Suppressor macrophage treated with lipopolysaccharide for 4 hours (primary cell): ENCODE measurements at regions not wholly inside any gene's neighbourhood (a gene's known extent, or its start where the extent isn't known, plus 50 kb on each side); places are given as distances from the start of the nearest gene placed in this dataset.
A peak's percentile ranks its signal among the peaks of the same experiment; 100 is the strongest.

Experiments
- DNase-seq: peaks from one replicate; pipeline ENCODE4 v3.0.0-alpha.2; 2020

DNA sequence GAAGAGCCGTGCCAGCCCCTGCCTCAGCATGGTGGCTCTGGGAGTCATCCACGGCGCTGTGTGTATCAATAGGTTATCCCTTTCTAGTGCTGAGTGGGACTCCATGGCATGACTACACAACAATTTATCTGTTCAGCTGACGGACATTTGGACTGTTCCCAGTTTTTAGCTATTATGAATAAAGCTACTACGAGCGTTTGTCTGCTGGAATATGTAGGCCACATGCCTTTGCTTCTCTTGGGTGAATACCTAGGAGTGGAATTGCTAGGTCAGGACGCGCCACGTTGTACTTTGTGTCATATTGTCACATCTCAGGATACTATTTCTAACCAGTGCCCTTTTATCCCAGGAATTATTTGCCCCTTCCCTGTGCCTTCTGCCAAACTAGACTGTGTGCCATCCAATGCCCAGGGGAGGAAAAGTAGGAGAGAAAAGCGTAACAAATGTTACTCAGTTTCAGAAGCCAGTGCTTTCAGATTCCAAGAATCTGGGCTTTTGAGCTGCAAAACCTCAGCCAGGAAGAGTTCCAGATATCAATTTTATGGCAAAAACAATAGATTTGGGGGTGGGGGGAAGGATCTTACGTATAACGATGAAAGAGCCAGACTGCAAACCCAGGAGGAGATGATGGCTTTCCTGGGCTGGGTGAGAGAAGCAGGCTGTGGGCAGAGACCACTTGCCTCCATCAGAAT lies 62.5 kb upstream of the NCOR2 start:
- DNase-seq: no peak

DNA sequence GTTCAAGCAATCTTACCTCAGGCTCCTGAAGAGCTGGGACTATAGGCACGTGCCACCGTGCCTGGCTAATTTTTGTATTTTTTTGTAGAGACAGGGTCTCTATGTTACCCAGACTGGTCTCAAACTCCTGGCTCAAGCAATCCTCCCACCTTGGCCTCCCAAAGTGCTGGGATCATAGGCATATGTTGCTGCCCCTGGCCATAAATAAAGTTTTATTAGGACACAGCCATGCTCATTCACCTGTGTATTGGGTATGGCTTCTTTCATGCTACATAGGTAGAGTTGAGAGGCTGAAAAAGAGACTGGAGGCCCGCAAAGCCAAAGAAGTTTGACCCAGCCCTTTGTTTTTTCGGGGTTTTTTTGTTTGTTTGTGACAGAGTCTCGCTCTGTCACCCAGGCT lies 61.7 kb upstream of the NCOR2 start:
- no peak for DNase-seq

DNA sequence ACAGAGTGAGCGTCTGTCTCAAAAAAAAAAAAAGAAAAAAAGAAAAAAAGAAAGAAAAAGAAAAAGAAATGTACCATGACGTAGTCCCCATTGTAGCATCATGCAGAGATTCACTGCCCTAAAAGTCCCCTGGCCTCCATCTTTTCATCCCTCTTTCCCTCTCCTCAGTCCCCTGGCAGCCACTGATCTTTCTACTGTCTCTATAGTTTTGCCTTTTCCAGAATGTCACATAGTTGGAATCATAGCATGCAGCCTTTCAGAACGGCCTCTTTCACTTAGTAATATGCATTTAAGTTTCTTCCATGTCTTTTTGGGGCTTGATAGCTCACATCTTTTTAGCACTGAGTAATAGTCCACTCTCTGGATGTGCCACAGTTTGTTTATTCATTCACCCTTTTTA lies 60.5 kb upstream of the NCOR2 start:
- DNase-seq: no peak

DNA sequence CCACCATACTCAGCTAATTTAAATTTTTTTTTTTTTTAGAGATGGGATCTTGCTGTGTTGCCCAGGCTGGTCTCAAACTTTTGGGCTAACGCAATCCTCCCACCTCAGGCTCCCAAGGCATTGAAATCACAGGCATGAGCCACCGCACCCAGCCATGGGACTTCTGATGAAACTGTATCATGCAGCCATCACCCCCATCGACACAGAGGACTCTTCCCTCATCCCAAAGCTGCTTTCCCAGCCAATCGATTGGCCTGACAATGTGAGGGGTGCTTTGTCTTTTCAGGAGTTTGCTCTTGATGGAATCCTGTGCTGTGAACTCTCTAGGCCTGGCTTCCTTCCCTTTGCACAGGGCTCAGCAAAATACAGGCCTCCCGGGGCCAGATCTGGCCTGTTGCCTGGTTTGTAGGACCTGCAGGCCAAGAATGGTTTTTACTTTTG lies 59.6 kb upstream of the NCOR2 start:
- DNase-seq: peak; percentile 53

DNA sequence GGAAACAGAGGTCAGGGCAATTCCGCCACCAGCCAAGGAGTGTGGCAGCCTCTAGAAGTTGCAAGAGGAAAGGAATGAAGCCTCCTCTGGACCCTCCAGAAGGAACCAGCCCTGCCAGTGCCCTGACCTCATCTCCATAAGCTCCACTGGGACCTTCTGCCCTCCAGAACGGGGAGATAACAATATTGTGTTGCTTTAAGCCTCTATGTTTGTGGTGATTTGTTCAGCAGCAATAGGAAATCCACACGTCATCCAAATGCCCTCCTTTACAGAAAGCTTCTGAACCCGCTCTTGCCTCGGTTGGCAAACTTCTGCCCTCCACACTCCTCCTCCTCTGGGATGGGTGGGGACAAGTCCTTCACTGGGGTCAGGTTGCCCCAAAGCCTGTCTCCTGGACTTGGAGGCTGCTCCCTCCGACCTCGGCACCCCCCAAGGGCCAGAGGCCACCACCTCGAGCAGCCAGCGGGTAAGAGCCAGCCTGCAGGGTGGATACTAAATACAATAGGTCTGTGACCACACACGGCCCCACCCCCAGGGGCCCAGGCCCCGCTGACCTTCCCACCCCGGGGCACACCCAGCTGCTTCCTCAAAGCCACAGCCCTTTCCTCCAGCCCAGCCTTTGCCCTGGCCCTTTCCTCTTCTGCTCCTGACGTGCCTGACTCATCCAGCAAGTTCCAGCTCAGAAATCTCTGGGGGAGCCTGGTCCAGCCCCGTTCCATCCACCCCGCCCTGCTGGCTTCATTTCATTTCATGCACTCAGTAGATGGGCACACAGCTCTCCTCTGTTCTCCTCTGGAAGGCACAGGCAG lies 58.7 kb upstream of the NCOR2 start:
- peak; percentile 92 for DNase-seq

DNA sequence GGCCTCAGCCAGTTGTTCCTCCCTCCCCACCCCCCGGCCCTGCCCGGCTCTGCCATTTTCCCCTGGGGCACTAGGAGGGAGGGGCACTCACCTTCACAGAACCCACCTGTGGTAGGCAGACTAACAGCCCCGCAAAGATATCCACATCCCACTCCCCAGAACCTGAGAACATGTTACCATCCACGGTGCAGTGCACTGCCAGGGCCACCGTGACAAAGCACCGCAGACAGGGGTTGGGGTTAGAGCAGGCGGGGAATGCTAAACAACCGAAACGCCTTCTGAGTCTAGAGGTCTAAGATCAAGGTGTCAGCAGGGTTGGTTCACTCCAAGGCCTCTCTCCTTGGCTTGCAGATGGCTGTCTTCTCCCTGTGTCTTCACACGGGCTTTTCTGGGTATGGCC lies 57.4 kb upstream of the NCOR2 start:
- no peak for DNase-seq

DNA sequence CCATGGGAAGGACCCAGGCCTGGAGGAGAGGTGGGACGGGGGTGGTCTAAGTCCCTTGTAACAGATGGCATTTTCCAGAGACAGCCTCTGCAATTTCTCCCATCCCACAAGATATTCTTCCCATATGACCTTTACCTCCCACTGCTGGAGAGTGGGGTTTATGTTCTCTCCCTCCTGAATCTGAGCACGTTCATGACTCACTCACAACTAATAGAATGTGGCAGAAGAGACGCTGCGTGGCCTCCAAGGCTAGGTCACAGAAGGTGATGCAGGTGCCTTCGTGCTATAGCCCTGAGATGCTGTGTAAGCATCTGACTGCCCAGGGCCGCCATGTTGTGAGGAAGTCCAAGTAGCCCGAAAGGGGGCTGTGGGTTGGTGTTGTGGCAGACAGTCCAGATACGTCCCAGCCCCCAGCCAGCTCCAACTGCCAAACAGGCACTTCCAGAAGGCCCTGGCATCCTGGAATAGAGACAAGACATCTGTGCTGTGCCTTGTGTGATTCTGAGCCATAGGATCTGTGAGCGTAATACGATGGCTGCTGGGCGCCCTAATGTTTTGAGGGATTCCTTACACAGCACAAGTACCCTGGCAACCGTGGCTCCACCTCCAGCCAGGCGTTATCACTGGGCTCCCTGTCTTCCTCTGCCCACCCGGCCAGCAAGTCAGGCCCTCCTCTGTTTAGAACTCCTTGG lies 56.1 kb upstream of the NCOR2 start:
- no peak for DNase-seq

DNA sequence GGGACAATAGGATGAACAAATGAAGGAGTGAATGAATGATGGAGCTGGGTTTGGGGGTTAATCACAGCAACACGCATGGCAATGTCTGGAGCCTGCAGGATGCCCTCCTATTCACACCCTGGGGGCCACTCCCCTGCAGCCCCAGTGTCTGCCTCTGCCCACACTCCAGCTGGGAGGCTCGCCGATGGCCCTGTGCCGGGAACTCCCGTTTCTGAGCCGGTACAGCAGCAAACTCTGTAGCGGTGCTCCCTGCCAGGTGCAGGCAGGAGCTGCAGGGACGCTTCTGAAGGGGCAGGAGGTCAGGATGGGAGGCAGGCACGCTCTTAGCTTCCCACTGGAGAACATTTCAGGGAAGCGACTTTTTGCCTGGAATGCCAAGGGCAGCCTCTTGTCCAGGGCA lies 55.4 kb upstream of the NCOR2 start:
- no peak for DNase-seq

DNA sequence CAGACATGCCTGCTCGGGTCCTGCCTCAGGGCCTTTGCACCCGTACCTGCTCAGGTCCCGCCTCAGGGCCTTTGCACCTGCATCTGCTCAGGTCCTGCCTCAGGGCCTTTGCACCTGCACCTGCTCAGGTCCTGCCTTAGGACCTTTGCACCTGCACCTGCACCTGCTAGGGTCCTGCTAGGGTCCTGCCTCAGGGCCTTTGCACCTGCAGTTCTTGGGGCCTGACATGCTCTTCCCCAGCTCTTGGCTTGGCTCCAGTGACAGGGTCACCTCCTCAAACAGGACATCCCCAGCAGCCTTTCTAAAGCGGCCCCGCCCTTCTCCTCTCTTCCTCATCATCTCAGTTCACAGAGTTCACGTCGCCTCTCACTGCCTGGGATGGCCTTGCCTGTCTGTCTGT lies 54.9 kb upstream of the NCOR2 start:
- peak; percentile 15 for DNase-seq

DNA sequence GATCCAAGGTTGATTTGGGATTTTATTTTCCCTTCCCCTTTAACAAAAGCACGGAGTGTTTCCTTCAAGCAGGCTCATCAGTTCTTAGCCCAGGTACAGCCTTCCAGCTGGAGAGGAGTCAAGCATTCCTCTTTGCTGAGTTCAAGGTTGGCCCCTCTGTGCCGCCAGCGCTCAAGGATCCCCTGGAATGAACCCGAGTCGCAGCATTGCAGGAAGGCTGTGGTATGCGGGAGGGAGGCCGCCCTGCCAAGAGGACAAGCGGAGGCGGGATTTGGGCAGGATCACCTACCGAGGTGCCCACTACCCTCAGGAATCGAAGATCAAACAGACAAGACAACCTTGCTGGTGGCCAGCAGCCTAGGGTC lies 53.9 kb upstream of the NCOR2 start:
- DNase-seq: no peak

DNA sequence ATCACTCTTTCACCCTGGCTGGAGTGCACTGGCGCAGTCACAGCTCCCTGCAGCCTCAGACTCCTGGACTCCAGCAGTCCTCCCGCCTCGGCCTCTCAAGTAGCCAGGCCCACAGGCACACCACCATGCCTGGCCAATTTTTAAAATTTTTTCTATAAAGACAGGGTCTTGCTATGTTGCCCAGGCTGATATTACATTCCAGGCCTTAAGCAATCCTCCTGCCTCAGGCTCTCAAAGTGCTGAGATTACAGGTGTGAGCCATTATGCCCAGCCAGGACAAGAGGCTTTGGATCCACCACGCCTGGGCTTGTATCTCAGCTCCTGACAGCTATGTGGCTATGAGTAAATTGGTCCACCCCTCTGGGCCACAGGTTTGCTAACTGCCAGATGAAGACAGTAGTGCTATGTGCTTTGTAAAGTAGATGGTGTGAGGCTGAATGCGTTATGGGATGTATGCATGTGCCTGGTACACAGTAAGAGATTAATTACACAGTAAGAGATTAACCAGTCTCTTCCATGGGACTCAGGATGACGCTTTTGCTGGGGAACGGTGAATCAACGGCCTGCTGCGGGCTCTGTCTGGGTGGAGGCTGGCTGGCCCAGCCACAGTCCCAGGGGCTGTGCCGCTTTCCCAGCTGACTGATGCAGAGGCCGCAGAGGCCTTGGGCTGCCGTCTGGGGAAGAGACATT lies 53.3 kb upstream of the NCOR2 start:
- DNase-seq: no peak

DNA sequence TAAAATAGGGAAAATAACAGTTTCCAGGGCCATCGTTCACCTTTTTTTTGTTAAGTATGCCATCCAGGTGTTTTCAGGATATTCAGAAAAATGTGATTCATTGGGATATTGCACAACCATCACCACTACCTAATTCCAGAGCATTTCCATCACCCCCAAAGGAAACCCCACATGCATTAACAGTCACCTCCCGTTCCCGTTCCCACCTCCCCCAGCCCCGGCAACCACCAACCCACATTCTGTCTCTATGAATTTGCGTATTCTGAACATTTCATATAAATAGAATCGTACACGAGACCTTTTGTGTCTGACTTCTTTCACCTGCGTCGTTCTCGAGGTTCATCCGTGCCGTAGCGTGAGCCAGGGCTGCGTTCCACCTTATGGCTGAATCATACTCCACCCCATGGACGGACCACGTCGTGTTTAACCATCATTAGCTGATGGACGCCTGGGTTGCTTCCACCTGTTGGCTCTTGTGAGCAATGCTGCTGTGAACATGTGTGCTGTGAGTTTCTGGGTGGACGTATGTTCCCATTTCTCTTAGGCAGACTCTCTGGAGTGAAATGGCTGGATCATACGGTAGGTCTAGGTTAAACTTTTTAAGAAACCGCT lies 51.0 kb upstream of the NCOR2 start:
- no peak for DNase-seq

DNA sequence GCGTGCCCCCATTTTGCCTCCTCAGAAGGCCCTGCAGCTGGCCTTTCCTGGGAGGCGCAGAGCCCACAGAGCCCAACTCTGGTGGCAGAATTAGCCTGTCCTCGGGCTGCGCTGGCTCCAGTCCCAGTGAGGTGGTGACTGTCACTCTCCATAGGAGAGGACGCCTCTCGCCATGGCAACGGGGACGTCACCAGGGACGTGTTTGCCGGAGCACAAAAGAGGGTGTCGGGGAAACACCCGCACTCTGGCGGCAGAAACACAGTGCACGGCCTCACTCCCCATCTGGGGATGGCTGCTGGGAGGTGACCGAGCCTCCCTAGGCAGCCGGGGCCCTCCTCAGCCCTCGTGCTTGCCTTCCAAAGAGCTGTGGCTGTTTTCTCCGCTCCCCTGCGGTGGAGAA lies 50.2 kb upstream of the NCOR2 start:
- no peak for DNase-seq
